ENCODE measurements at regions not wholly inside any gene's neighbourhood (a gene's known extent, or its start where the extent isn't known, plus 50 kb on each side); places are given as distances from the start of the nearest gene placed in this dataset.

DNA sequence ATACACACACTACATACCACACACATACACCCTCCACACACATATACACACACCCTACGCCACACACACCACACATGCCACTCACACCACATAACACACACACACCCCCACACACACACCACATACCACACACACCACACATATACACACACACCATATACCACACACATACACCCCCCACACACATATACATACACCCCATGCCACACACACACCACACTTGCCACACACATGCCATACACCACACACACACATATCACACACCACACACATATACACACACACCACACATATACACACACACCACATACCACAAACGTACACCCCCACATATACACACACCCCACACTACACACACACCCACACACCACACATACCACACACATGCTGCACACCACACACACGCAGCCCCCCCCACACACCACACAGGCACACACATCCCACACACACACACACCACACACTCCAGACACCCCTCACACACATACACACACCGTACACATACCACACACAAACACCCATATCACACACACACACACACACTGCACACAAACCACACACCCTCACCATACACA, 76.7 kb upstream of the TMPRSS2 start:
- Mint-ChIP-seq H3K4me3 (no peak overlapping the region), H3K27me3 (ENCODE audit: insufficient read depth) (peaks cover 3% of the 10 kb centered on the region), H3K9me3 (peaks cover 12% of the 10 kb centered on the region), H3K36me3 (ENCODE audit: low read depth) (no peaks in the 10 kb centered on the region), H3K27ac (no peak overlapping the region), H3K4me1 (no peaks in the 10 kb centered on the region)
- H3K4me1 ChIP-seq (ENCODE audit: control insufficient read depth, insufficient read depth, low read length) = no peaks in the 10 kb centered on the region
- no peaks in the 10 kb centered on the region for H3K36me3 ChIP-seq (ENCODE audit: control insufficient read depth, insufficient read depth, low read length)
- no peak overlapping the region for H3K9ac ChIP-seq (ENCODE audit: extremely low read depth, low read length, poor library complexity, severe bottlenecking)
- no peak overlapping the region for H3K27ac ChIP-seq (ENCODE audit: low read depth, low read length)
- no peaks in the 10 kb centered on the region for H3K27me3 ChIP-seq (ENCODE audit: control insufficient read depth, insufficient read depth, low read length, poor library complexity, severe bottlenecking)
- DNase-seq = peak; percentile 10
- TF ChIP-seq CTCF (conservative IDR thresholded peaks at IDR 0.05) = no peak
- H3K4me3 ChIP-seq (ENCODE audit: low read length) = no peak overlapping the region
- WGBS, 2 experiments (ENCODE audit: insufficient coverage in 1 of 2, insufficient read length in 1 of 2) = 91% methylated on average over 4 of the region's 4 CpGs; no CpG with 5 or more reads in 1 of the 2 experiments
- peaks cover 7% of the 10 kb centered on the region for H3K9me3 ChIP-seq (ENCODE audit: control insufficient read depth, low read length)

GRCh38 chr21:41583274-41583790, 75.4 kb upstream of the TMPRSS2 start:
- DNase-seq = no peak
- peaks cover 3% of the 10 kb centered on the region for H3K27me3 Mint-ChIP-seq (ENCODE audit: insufficient read depth)
- no peaks in the 10 kb centered on the region for H3K27me3 ChIP-seq (ENCODE audit: control insufficient read depth, insufficient read depth, low read length, poor library complexity, severe bottlenecking)

GRCh38 chr21:41582866-41583265, 74.9 kb upstream of the TMPRSS2 start:
- Histone ChIP-seq H3K27me3 (ENCODE audit: control insufficient read depth, insufficient read depth, low read length, poor library complexity, severe bottlenecking) (no peaks in the 10 kb centered on the region), H3K9me3 (ENCODE audit: control insufficient read depth, low read length) (peaks cover 12% of the 10 kb centered on the region), H3K27ac (ENCODE audit: low read depth, low read length) (no peak overlapping the region), H3K36me3 (ENCODE audit: control insufficient read depth, insufficient read depth, low read length) (no peaks in the 10 kb centered on the region), H3K4me1 (ENCODE audit: control insufficient read depth, insufficient read depth, low read length) (no peaks in the 10 kb centered on the region), H3K9ac (ENCODE audit: extremely low read depth, low read length, poor library complexity, severe bottlenecking) (no peak overlapping the region), H3K4me3 (ENCODE audit: low read length) (no peak overlapping the region)
- TF ChIP-seq CTCF (conservative IDR thresholded peaks at IDR 0.05) = no peak
- Mint-ChIP-seq H3K36me3 (ENCODE audit: low read depth) (no peaks in the 10 kb centered on the region), H3K27me3 (ENCODE audit: insufficient read depth) (peaks cover 3% of the 10 kb centered on the region), H3K4me3 (no peak overlapping the region), H3K9me3 (peaks cover 15% of the 10 kb centered on the region), H3K27ac (no peak overlapping the region), H3K4me1 (no peaks in the 10 kb centered on the region)
- DNase-seq = no peak
- WGBS, 2 experiments (ENCODE audit: insufficient coverage in 1 of 2, insufficient read length in 1 of 2) = 97% methylated on average over 6 of the region's 7 CpGs; no CpG with 5 or more reads in 1 of the 2 experiments

More at GRCh38 chr21:41583274-41583790, 75.4 kb upstream of the TMPRSS2 start:
- H3K4me3 Mint-ChIP-seq = no peak overlapping the region
- 39 to 71% methylated on average over 3 to 10 of the region's 10 CpGs for WGBS, 2 experiments (ENCODE audit: insufficient coverage in 1 of 2, insufficient read length in 1 of 2)
- H3K36me3 Mint-ChIP-seq (ENCODE audit: low read depth) = no peaks in the 10 kb centered on the region
- no peak overlapping the region for H3K27ac Mint-ChIP-seq
- Histone ChIP-seq H3K9me3 (ENCODE audit: control insufficient read depth, low read length) (peaks cover 7% of the 10 kb centered on the region), H3K9ac (ENCODE audit: extremely low read depth, low read length, poor library complexity, severe bottlenecking) (no peak overlapping the region), H3K36me3 (ENCODE audit: control insufficient read depth, insufficient read depth, low read length) (no peaks in the 10 kb centered on the region), H3K27ac (ENCODE audit: low read depth, low read length) (no peak overlapping the region), H3K4me3 (ENCODE audit: low read length) (no peak overlapping the region), H3K4me1 (ENCODE audit: control insufficient read depth, insufficient read depth, low read length) (no peaks in the 10 kb centered on the region)
- TF ChIP-seq CTCF (conservative IDR thresholded peaks at IDR 0.05) = no peak
- H3K9me3 Mint-ChIP-seq = peaks cover 15% of the 10 kb centered on the region
- H3K4me1 Mint-ChIP-seq = no peaks in the 10 kb centered on the region
